Activated CD4-positive, alpha-beta T cell treated with anti-CD3 and anti-CD28 coated beads for 4 hours (primary cell): ENCODE measurements at regions not wholly inside any gene's neighbourhood (a gene's known extent, or its start where the extent isn't known, plus 50 kb on each side); places are given as distances from the start of the nearest gene placed in this dataset.
"Not testable (repeated sequence)": the region's sequence is repeated elsewhere in the genome, so short reads cannot be mapped to it uniquely, and the experiment has no call there.

Experiments used
- DNase-seq, 2 donors: peaks; one replicate each; pipeline ENCODE4 v3.0.0-alpha.2; 2020

GRCh38 chr10:11663763-11664555 lies 52.5 kb upstream of the USP6NL start:
- no peak for DNase-seq

- not testable (repeated sequence) for DNase-seq
Observed at GRCh38 chr10:11663126-11663515, 51.7 kb upstream of the USP6NL start.

DNA sequence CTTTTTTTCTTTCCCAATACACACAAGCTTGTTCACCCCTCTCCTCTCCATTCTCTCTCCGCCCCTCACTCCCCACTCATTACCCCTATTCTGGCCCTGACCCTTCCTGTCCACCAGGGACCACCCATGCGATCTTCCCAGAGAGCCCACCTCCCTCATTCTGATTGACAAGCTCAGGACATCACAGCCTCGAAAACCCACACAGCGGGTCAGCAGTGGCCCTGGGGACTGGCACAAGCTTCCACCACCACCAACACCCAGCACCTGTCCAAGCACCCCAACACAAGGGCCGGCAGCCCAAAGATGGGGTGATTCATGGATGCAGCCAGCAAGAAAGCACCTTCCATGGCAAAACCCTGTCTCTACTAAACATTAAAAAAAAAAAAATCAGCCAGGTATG lies 50.0 kb upstream of the USP6NL start:
- DNase-seq = no peak
